GM21381 (cell line): ENCODE measurements at regions not wholly inside any gene's neighbourhood (a gene's known extent, or its start where the extent isn't known, plus 50 kb on each side); places are given as distances from the start of the nearest gene placed in this dataset.

Source experiments
- ATAC-seq: cut with Tn5 transposase; IDR thresholded peaks from one replicate; pipeline ENCODE4 v1.9.1; 2021; ENCODE audit warnings: mild to moderate bottlenecking, moderate library complexity; ENCODE audit not compliant: unreplicated experiment

GRCh38 chr17:14776791-14777190 is 475.9 kb downstream of the HS3ST3B1 start:
- no peak for ATAC-seq

DNA sequence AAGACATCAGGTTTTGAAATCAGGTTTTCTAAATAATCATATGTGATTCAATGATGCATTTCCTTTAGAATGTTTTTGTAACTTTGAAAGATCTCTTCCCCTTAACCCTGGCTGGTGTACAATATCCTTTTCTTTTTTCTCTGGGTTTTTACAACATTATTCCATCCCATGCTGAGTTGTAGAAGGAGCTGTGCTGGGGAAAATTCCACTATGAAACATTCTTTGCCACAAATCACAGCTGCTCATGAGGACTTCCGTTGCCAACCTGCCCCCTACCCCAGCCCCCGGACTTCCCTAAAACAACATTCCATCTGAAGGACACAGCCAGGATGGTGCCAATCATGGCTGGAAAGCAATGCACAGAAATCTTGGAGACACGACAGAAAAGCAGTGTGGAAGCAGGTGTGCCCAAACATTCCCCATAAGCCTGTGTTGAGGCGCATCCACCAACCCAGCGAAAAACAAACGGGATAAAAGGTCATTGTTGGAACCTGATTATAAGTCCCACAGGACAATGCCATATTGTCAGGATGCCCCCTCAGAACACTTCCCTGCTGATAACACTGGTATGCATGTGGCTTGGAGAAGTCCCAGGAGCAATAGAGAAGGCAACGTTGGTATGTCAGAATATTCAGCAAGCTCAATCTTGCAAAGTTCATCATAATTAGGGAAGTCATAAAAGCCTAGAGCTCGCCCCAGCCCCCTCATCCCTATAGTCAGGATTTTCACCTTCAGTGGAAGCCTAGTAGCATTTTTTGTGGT is 475.0 kb downstream of the HS3ST3B1 start:
- no peak for ATAC-seq

- no peak for ATAC-seq
These were observed 473.9 kb downstream of the HS3ST3B1 start for GRCh38 chr17:14774774-14775173.

DNA sequence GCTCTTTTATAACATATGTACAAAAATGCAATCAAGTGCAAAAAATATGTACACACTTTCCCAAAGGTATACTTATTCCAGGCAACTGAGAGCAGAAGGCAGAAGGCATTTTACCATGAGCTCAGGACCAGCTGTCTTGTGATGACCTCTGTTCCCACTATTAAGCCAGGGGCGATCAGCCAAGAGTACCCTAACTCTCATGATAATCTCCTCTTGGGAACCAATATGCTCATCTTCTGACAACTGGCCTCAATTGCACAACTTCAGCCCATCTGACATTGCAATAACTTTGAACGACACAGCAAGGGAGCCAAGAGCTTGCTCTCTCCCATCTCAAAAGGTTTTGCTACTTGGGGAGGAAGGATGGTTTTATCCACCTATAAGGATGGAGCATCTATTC is 471.9 kb downstream of the HS3ST3B1 start:
- no peak for ATAC-seq

DNA sequence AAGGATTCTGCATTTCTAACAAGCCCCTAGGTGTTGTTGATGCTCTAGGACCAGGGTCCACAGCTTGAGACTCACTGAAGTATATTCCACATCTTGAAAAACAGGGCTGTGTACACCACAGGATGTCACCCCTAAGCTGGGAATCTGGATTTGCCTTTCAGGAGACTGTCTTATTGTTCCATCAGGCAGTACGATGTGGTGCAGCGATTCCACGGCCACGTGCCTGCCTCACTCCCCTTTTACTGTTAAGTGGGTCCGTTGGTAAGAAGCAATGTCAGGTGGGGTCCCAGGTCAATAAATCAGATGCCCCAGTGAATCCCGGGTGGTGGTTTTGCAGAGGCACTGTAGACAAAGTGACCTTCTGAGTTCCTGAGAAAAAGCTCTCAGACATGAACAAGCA is 470.7 kb downstream of the HS3ST3B1 start:
- ATAC-seq: no peak

- no peak for ATAC-seq
These were observed 468.0 kb downstream of the HS3ST3B1 start for GRCh38 chr17:14768923-14769322.

DNA sequence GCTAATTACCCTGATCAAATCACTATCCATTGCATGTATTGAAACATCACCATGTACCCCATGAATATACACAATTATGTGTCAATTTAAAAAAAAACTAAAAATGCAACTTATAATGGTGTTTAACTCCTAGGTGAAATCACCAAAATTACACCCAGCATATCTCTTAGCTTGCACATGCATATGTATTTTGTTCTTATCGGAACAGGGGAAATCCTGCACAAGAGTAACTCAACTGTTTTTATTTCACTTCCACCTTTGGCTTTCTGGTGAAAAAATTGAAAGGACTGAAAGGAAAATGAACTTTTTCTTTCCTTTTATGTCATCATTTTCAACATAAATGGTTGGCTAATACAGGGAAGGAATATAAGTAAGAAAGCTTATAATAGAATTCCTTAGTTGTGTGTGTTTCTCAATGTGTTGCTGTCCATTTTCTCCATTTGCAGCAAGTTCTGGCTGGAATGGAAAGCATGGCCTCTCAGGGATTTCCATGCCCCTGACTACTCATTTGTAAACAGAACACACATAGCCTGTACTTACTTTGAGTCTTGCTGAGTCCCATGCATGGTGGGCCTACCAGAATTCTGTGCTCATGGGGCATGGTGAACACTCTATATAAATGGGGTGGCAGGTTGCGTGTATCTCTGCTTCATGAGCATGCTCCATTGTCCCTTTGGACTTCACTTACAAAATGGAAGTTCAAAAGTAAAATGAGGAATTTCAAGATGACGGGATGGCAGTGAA is 462.0 kb downstream of the HS3ST3B1 start:
- ATAC-seq: no peak

GRCh38 chr17:14760719-14761411 is 460.0 kb downstream of the HS3ST3B1 start:
- no peak for ATAC-seq

DNA sequence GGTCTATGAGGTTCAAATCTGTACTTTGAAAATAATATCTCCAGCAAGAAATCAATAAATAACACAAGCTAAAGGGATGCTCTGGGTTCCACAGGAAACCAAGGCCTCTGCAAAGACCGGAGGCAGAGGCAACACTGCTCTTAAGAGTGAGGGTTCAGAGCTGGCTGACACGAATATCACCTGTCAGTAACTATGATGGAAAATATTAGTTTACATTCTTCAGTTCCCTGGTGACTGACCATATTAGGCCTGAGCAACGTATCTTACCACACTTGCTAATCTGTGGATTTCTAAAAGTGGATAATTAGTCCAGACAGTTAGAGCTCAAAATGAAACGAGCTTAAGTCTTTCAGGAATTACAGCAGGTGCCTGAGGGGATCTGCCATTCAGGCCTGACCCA is 459.3 kb downstream of the HS3ST3B1 start:
- no peak for ATAC-seq

DNA sequence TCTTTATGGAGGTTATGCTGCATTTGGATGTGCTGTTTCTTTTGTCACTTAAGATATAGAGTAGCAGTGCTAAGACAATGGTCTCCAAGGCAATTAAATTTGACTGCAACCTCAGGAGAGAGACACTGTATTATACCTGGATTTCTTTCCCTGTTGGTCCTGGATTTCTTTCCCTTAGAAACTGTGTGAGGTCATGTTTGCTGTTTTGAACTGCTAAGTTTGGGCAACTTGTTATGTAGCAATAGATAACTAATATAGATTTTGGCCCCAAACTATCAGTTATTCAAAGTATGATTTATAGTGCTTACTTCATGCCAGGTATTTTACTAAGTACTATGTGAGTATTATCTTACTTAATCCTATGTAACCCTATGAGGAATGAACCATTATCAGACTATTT is 458.4 kb downstream of the HS3ST3B1 start:
- no peak for ATAC-seq

- no peak for ATAC-seq
These were observed 455.6 kb downstream of the HS3ST3B1 start for GRCh38 chr17:14756479-14756878.

- no peak for ATAC-seq
These were observed 454.1 kb downstream of the HS3ST3B1 start for GRCh38 chr17:14755002-14755401.

DNA sequence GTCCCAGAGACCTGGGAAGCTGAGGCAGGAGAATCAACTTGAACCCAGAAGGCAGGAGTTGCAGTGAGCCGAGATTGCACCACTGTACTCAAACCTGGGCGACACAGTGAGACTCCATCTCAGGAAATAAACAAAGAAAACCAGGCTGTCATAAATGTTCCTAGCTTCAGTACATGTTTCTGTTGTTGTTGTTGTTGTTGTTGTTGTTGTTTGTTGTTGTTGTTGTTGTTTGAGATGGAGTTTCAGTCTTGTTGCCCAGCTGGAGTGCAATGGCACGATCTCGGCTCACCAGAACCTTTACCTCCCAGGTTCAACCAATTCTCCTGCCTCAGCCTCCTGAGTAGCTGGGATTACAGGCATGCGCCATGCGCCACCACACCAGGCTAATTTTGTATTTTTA is 452.5 kb downstream of the HS3ST3B1 start:
- no peak for ATAC-seq

GRCh38 chr17:14752011-14752410 is 451.1 kb downstream of the HS3ST3B1 start:
- no peak for ATAC-seq

GRCh38 chr17:14750866-14751265 is 450.0 kb downstream of the HS3ST3B1 start:
- no peak for ATAC-seq

GRCh38 chr17:14749269-14749668 is 448.4 kb downstream of the HS3ST3B1 start:
- no peak for ATAC-seq

DNA sequence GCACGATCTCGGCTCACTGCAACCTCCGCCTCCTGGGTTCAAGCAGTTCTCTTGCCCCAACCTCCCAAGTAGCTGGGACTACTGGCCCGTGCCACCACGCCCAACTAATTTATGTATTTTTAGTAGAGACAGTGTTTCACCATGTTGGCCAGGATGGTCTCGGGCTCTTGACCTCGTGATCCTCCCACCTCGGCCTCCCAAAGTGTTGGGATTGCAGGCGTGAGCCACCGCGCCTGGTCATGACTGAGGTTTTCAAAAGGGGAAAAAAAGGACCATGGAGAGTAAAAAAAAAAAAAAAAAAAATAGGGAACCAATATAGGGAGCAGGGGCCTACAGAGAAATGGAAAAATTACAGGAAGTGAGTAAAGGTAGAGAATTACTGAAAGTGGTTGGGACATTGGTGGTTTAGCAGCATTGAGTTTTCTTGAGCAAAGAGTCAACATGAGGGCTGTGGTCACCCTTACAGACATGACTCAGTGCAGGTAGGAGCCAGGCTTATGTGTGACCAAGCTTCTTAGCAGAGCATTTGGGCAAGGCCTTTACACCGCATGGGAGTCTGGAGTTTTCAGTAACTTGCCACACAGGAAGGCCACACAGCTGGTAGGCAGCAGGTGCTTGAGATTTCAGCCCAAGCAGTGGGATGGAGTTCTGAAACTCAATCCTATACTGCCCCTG is 447.3 kb downstream of the HS3ST3B1 start:
- peak; percentile 74 for ATAC-seq

- no peak for ATAC-seq
These were observed 446.7 kb downstream of the HS3ST3B1 start for GRCh38 chr17:14747603-14747950.

DNA sequence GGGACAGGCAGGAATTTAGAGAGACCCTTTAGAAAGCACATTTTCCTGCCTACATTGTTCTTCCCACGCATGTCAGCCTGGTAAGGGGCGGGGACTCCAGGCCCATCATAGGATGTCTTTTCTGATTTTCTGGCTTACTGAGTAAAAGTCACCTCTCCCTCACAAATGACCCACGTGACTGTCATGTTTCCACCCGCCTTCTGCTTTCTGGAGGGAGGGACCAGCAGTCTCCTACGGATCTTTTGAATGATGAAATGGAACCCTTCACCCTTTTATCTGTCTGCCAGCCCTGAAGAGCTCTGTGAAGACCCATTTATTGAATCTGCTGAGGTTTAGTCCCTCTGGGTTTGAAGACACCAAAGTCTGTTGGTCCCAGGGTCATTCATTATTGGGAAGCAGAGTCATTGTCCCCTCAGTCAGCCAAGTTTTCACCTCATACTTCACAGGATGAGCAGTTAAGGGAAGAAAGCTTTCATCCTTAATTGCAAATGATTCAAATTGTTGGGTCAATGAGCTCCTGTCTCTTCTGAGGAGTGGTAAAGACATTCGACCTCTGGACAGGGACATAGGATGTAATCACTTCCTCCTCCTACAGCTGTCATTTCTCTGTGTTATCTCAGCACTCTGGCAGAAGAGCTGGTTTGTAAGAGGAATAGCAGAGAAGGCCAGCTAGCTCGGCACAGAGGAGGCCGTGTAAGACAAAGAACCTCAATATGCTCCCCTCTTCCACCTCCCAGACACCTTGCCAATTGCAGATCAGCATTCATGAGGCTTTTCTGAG is 446.1 kb downstream of the HS3ST3B1 start:
- no peak for ATAC-seq

GRCh38 chr17:14745541-14745940 is 444.7 kb downstream of the HS3ST3B1 start:
- no peak for ATAC-seq
